ENCODE measurements at regions not wholly inside any gene's neighbourhood (a gene's known extent, or its start where the extent isn't known, plus 50 kb on each side); places are given as distances from the start of the nearest gene placed in this dataset.

DNA sequence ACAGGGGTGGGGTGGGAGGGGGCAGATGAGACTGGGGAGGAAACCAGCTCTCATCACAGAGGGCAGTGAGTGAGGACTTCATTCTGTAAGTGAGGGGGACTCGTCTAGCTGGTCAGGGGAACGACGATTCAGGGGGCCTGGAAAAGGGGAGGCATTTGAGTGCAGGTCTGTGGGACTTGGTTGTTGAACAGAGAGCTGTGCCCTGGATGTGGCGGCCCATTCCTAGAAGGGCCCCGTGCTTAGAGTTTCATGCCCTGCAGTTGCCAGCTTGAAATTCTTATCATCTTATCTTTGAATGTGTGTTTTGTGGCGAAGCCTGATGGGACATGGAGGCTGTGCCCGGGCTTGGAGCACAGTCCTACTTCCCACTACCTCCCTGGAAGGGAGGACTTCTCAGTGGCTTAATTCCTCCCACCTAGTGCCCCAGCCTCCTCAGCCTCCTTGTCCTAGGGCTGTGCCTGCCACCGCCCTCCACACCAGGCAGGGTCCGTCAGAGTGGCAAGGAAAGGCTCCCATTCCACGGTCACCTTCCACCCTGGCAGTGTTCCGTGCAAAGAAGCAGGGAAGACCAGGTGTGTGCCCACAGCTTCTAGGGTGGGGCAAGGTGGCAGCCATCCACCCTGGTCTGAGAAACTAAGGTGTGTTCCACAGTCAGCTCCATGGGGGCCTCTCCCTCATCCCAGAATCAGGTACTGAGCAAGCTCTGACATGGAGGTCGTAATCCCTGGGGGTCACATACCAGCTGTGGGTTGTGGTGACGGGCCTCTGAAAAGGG lies 59.7 kb upstream of the LMO1 start:
- no peak for TF ChIP-seq SUZ12 (IDR thresholded peaks at IDR 0.05; ENCODE audit: extremely low read depth, insufficient read depth, insufficient read length)
- no peak for TF ChIP-seq YY1 (IDR thresholded peaks at IDR 0.05; ENCODE audit: insufficient read depth, insufficient read length)
- Histone ChIP-seq H3K27me3 (ENCODE audit: insufficient read depth, insufficient read length) (peaks cover 4% of the 10 kb centered on the region), H3K9ac (ENCODE audit: insufficient read length, low read depth) (no peak overlapping the region), H3K4me3 (ENCODE audit: insufficient read length, low read depth) (no peak overlapping the region), H3K4me1 (ENCODE audit: insufficient read depth, insufficient read length) (peaks cover 9% of the 10 kb centered on the region), H3K36me3 (ENCODE audit: insufficient read depth, insufficient read length, low read length) (no peaks in the 10 kb centered on the region), H3K9me3 (ENCODE audit: insufficient read depth, low read length) (no peaks in the 10 kb centered on the region)
- DNase-seq (ENCODE audit: low read depth, low spot score) = no peak

DNA sequence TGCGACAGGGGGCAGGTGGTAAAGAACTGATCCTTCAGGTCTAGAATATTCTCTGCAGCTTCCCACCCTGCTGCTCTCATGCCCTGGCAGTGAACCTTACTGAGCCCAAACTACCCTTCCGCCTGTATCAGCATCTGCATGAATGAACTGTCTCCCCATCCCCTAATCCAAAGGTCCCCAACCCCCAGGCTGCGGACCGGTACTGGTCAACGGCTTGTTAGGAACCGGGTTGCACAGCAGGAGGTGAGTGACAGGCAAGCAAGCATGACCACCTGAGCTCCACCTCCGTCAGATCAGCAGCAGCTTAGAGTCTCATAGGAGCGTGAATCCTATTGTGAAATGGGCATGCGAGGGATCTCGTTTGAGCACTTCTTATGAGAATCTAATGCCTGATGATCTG lies 58.2 kb upstream of the LMO1 start:
- Histone ChIP-seq H3K9me3 (ENCODE audit: insufficient read depth, low read length) (no peaks in the 10 kb centered on the region), H3K36me3 (ENCODE audit: insufficient read depth, insufficient read length, low read length) (no peaks in the 10 kb centered on the region), H3K4me3 (ENCODE audit: insufficient read length, low read depth) (no peak overlapping the region), H3K9ac (ENCODE audit: insufficient read length, low read depth) (no peak overlapping the region), H3K4me1 (ENCODE audit: insufficient read depth, insufficient read length) (peaks cover 9% of the 10 kb centered on the region), H3K27me3 (ENCODE audit: insufficient read depth, insufficient read length) (peaks cover 4% of the 10 kb centered on the region)
- DNase-seq (ENCODE audit: low read depth, low spot score) = no peak
- TF ChIP-seq ZNF274 (IDR thresholded peaks at IDR 0.05; ENCODE audit: low read depth, low read length) (no peak), YY1 (IDR thresholded peaks at IDR 0.05; ENCODE audit: insufficient read depth, insufficient read length) (no peak), SUZ12 (IDR thresholded peaks at IDR 0.05; ENCODE audit: extremely low read depth, insufficient read depth, insufficient read length) (no peak)

- H3K4me1 ChIP-seq (ENCODE audit: insufficient read depth, insufficient read length) = peaks cover 4% of the 10 kb centered on the region
- peaks cover 4% of the 10 kb centered on the region for H3K27me3 ChIP-seq (ENCODE audit: insufficient read depth, insufficient read length)
- H3K4me3 ChIP-seq (ENCODE audit: insufficient read length, low read depth) = no peak overlapping the region
- no peak for DNase-seq (ENCODE audit: low read depth, low spot score)
- no peak overlapping the region for H3K9ac ChIP-seq (ENCODE audit: insufficient read length, low read depth)
- no peaks in the 10 kb centered on the region for H3K36me3 ChIP-seq (ENCODE audit: insufficient read depth, insufficient read length, low read length)
- no peaks in the 10 kb centered on the region for H3K9me3 ChIP-seq (ENCODE audit: insufficient read depth, low read length)
- no peak for TF ChIP-seq SUZ12 (IDR thresholded peaks at IDR 0.05; ENCODE audit: extremely low read depth, insufficient read depth, insufficient read length)
- no peak for TF ChIP-seq YY1 (IDR thresholded peaks at IDR 0.05; ENCODE audit: insufficient read depth, insufficient read length)
- TF ChIP-seq ZNF274 (IDR thresholded peaks at IDR 0.05; ENCODE audit: low read depth, low read length) = no peak
These were observed 56.4 kb upstream of the LMO1 start for GRCh38 chr11:8320076-8320475.

- no peak overlapping the region for H3K9ac ChIP-seq (ENCODE audit: insufficient read length, low read depth)
- no peak overlapping the region for H3K4me3 ChIP-seq (ENCODE audit: insufficient read length, low read depth)
- TF ChIP-seq SUZ12 (IDR thresholded peaks at IDR 0.05; ENCODE audit: extremely low read depth, insufficient read depth, insufficient read length) (no peak), YY1 (IDR thresholded peaks at IDR 0.05; ENCODE audit: insufficient read depth, insufficient read length) (no peak)
- H3K9me3 ChIP-seq (ENCODE audit: insufficient read depth, low read length) = no peaks in the 10 kb centered on the region
- H3K4me1 ChIP-seq (ENCODE audit: insufficient read depth, insufficient read length) = peaks cover 4% of the 10 kb centered on the region
- no peak for DNase-seq (ENCODE audit: low read depth, low spot score)
- peaks cover 4% of the 10 kb centered on the region for H3K27me3 ChIP-seq (ENCODE audit: insufficient read depth, insufficient read length)
- H3K36me3 ChIP-seq (ENCODE audit: insufficient read depth, insufficient read length, low read length) = no peaks in the 10 kb centered on the region
These were observed 54.9 kb upstream of the LMO1 start for GRCh38 chr11:8318536-8318935.

DNA sequence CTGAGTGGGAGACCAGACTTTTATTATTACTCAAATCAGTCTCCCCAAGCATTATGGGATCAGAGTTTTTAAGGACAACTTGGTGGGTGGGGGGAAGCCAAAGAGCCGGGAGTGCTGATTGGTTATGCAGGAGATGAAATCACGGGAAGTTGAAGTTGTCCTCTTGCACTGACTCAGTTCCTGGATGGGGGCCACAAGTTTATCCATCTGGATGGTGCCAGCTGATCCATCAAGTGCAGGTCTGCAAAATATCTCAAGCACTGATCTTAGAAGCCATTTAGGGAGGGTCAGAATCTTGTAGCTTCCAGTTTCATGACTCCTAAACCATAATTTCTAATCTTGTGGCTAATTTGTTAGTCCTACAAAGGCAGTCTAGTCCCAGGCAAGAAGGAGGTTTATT lies 53.5 kb upstream of the LMO1 start:
- DNase-seq (ENCODE audit: low read depth, low spot score) = no peak
- Histone ChIP-seq H3K4me1 (ENCODE audit: insufficient read depth, insufficient read length) (peaks cover 4% of the 10 kb centered on the region), H3K36me3 (ENCODE audit: insufficient read depth, insufficient read length, low read length) (no peaks in the 10 kb centered on the region), H3K27me3 (ENCODE audit: insufficient read depth, insufficient read length) (peaks cover 4% of the 10 kb centered on the region), H3K4me3 (ENCODE audit: insufficient read length, low read depth) (no peak overlapping the region), H3K9me3 (ENCODE audit: insufficient read depth, low read length) (no peaks in the 10 kb centered on the region), H3K9ac (ENCODE audit: insufficient read length, low read depth) (no peak overlapping the region)
- no peak for TF ChIP-seq YY1 (IDR thresholded peaks at IDR 0.05; ENCODE audit: insufficient read depth, insufficient read length)
- no peak for TF ChIP-seq SUZ12 (IDR thresholded peaks at IDR 0.05; ENCODE audit: extremely low read depth, insufficient read depth, insufficient read length)
- no peak for TF ChIP-seq ZNF274 (IDR thresholded peaks at IDR 0.05; ENCODE audit: low read depth, low read length)

- no peaks in the 10 kb centered on the region for H3K27me3 ChIP-seq (ENCODE audit: insufficient read depth, insufficient read length)
- H3K36me3 ChIP-seq (ENCODE audit: insufficient read depth, insufficient read length, low read length) = no peaks in the 10 kb centered on the region
- DNase-seq (ENCODE audit: low read depth, low spot score) = no peak
These were observed 52.3 kb upstream of the LMO1 start for GRCh38 chr11:8315954-8316353.

DNA sequence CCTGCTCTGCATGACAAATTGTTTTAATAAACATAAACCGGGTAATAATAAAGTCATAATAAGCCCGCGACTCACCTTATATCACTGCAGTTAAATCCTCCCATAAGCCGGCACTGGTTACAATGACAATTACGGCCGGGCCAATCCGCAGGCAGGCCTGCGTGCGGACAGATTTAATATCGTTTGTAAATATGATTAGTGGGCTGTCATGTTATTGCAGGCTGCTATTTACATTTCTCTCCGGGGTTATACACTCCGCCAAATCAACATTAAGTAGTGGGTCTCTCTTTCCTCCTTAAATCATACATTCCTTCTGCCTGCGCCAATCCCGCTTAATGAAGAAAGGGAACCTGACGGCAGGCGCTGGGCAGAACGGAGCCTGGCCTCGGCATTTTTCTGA lies 51.8 kb upstream of the LMO1 start:
- no peak overlapping the region for H3K9ac ChIP-seq (ENCODE audit: insufficient read length, low read depth)
- TF ChIP-seq YY1 (IDR thresholded peaks at IDR 0.05; ENCODE audit: insufficient read depth, insufficient read length) = no peak
- no peak for TF ChIP-seq ZNF274 (IDR thresholded peaks at IDR 0.05; ENCODE audit: low read depth, low read length)
- no peak for TF ChIP-seq SUZ12 (IDR thresholded peaks at IDR 0.05; ENCODE audit: extremely low read depth, insufficient read depth, insufficient read length)
- H3K27me3 ChIP-seq (ENCODE audit: insufficient read depth, insufficient read length) = no peaks in the 10 kb centered on the region
- DNase-seq (ENCODE audit: low read depth, low spot score) = no peak
- H3K4me1 ChIP-seq (ENCODE audit: insufficient read depth, insufficient read length) = peaks cover 4% of the 10 kb centered on the region
- H3K4me3 ChIP-seq (ENCODE audit: insufficient read length, low read depth) = no peak overlapping the region
- no peaks in the 10 kb centered on the region for H3K36me3 ChIP-seq (ENCODE audit: insufficient read depth, insufficient read length, low read length)
- no peaks in the 10 kb centered on the region for H3K9me3 ChIP-seq (ENCODE audit: insufficient read depth, low read length)

More at GRCh38 chr11:8315954-8316353, 52.3 kb upstream of the LMO1 start:
- no peaks in the 10 kb centered on the region for H3K9me3 ChIP-seq (ENCODE audit: insufficient read depth, low read length)
- no peak overlapping the region for H3K4me3 ChIP-seq (ENCODE audit: insufficient read length, low read depth)
- peaks cover 4% of the 10 kb centered on the region for H3K4me1 ChIP-seq (ENCODE audit: insufficient read depth, insufficient read length)
- TF ChIP-seq SUZ12 (IDR thresholded peaks at IDR 0.05; ENCODE audit: extremely low read depth, insufficient read depth, insufficient read length) (no peak), YY1 (IDR thresholded peaks at IDR 0.05; ENCODE audit: insufficient read depth, insufficient read length) (no peak), ZNF274 (IDR thresholded peaks at IDR 0.05; ENCODE audit: low read depth, low read length) (no peak)
- no peak overlapping the region for H3K9ac ChIP-seq (ENCODE audit: insufficient read length, low read depth)

Measured in NT2/D1 (cell line).